ENCODE measurements at regions not wholly inside any gene's neighbourhood (a gene's known extent, or its start where the extent isn't known, plus 50 kb on each side); places are given as distances from the start of the nearest gene placed in this dataset.

DNA sequence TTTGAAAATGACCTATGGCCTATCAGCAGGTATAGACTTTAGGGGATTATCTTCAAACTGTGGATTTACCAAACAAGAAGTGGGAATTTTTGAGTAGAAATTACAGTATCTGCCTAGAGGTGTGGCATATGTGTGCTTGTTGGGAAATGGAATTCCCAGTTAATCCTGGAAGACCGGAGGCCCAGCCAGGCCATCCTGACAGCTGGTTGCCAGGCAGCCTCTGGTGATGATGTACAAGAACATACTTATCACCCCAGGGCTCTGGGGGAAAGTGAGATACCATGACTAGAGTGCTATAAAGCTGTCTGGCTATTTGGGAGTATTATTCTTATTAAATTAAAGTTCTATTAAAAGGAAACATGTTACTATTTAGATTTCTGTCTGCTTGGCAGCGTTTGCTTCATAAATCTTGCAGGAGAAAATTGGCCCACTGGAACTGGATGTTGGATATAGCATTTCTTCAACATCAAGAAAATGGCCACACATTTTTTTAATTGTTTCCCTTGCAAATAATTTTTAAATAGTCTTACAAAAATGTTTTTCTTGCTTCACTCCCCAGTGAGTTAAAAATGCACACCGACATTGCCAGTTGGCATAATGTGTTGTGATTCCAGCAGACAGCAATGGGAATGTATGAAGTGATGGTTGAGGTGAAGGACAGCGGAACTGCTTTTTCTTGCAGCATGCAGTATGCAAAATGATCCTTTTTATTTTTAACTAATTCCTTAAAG is 187.8 kb downstream of the MYLK4 start:
- H4K20me1 ChIP-seq (ENCODE audit: insufficient read depth, low read length), result no peaks in the 10 kb centered on the region
- peaks cover 29% of the 10 kb centered on the region for H3K4me1 ChIP-seq (ENCODE audit: insufficient read depth, low read length)
- CTCF ChIA-PET (ENCODE audit: low intra/inter-chr PET ratio, low total read pairs), result no interaction called here
- ATAC-seq, result no peak
- no peaks in the 10 kb centered on the region for H3K79me2 ChIP-seq (ENCODE audit: insufficient read depth, low read length)
- no peak overlapping the region for H3K4me2 ChIP-seq (ENCODE audit: low read depth, low read length)
- no peak for FAIRE-seq
- no peaks in the 10 kb centered on the region for H3K36me3 ChIP-seq (replicated peaks in 1 of 2; ENCODE audit: control insufficient read depth in 1 of 2, insufficient read depth in 2 of 2, low read length in 2 of 2)
- POLR2A ChIA-PET, result no interaction called here
- TF ChIP-seq, protein P1, sequence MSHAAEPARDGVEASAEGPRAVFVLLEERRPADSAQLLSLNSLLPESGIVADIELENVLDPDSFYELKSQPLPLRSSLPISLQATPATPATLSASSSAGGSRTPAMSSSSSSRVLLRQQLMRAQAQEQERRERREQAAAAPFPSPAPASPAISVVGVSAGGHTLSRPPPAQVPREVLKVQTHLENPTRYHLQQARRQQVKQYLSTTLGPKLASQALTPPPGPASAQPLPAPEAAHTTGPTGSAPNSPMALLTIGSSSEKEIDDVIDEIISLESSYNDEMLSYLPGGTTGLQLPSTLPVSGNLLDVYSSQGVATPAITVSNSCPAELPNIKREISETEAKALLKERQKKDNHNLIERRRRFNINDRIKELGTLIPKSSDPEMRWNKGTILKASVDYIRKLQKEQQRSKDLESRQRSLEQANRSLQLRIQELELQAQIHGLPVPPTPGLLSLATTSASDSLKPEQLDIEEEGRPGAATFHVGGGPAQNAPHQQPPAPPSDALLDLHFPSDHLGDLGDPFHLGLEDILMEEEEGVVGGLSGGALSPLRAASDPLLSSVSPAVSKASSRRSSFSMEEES (CRISPR knock-in tag; IDR thresholded peaks at IDR 0.05), result no peak
- no peak for TF ChIP-seq MZF1 (CRISPR knock-in tag; IDR thresholded peaks at IDR 0.05; ENCODE audit: borderline replicate concordance)
- TF ChIP-seq KLF15 (CRISPR knock-in tag; IDR thresholded peaks at IDR 0.05; ENCODE audit: borderline replicate concordance), result no peak
- TF ChIP-seq KDM4B (CRISPR knock-in tag; IDR thresholded peaks at IDR 0.05), result no peak
- TF ChIP-seq NFAT5 (CRISPR knock-in tag; IDR thresholded peaks at IDR 0.05), result no peak
- TF ChIP-seq PRMT3 (CRISPR knock-in tag; IDR thresholded peaks at IDR 0.05; ENCODE audit: borderline replicate concordance, low read depth), result no peak
- H3K27me3 ChIP-seq (ENCODE audit: control insufficient read depth in 1 of 2, insufficient read depth in 2 of 2, low read length in 2 of 2), result peaks cover 3 to 62% of the 10 kb centered on the region in 2 experiments; a peak in 4 of 5 replicates
- WGBS (ENCODE audit: low lambda C conversion rate), result 38% methylated on average over 4 of the region's 4 CpGs
- no peak overlapping the region for H3K4me3 ChIP-seq (replicated peaks in 1 of 3; ENCODE audit: insufficient read depth in 1 of 3, low read depth in 2 of 3, low read length in 3 of 3)
- no peak overlapping the region for H2AFZ ChIP-seq (ENCODE audit: low read length)
- intact Hi-C loops (cut with micrococcal nuclease; ENCODE audit: unreplicated experiment), result no loop called here
- in situ Hi-C loops (cut with HindIII; ENCODE audit: extremely low pct_ligation_motif_present, low pct_unique_long_range_greater_than_20kb), result no loop called here
- H3K27ac ChIP-seq (ENCODE audit: extremely low read length, insufficient read depth, low read length), result no peak overlapping the region
- BruUV-seq (replicated peaks), result no TSS peak
- H3K9me3 ChIP-seq (ENCODE audit: low read length), result no peaks in the 10 kb centered on the region
- DNase-seq (ENCODE audit: low spot score), result no peak
- H3K9ac ChIP-seq (ENCODE audit: insufficient read depth, low read depth, low read length), result no peak overlapping the region
